ENCODE measurements at regions not wholly inside any gene's neighbourhood (a gene's known extent, or its start where the extent isn't known, plus 50 kb on each side); places are given as distances from the start of the nearest gene placed in this dataset.

- H2BK20ac ChIP-seq (ENCODE audit: low read depth, low read length) = no peak overlapping the region
- H3K9ac ChIP-seq (ENCODE audit: low read depth, low read length) = no peak overlapping the region
- ATAC-seq (ENCODE audit: low read depth) = no peak
- H3K36me3 ChIP-seq (ENCODE audit: control insufficient read depth, insufficient read depth, low read length) = no peaks in the 10 kb centered on the region
- TF ChIP-seq NFE2L2 (IDR thresholded peaks at IDR 0.05; ENCODE audit: low read depth, low read length) (no peak), MAZ (IDR thresholded peaks at IDR 0.05; ENCODE audit: borderline replicate concordance, low read depth, low read length) (no peak), ELK1 (IDR thresholded peaks at IDR 0.05; ENCODE audit: borderline replicate concordance, low read depth, low read length) (no peak), MAFK (IDR thresholded peaks at IDR 0.05; ENCODE audit: low read depth, low read length) (no peak), CEBPB (IDR thresholded peaks at IDR 0.05; ENCODE audit: low read depth, low read length) (no peak), RCOR1 (IDR thresholded peaks at IDR 0.05; ENCODE audit: insufficient replicate concordance, low read length) (no peak), MXI1 (IDR thresholded peaks at IDR 0.05; ENCODE audit: borderline replicate concordance, low read depth, low read length) (no peak), RFX5 (IDR thresholded peaks at IDR 0.05; ENCODE audit: low read depth, low read length) (no peak), BHLHE40 (IDR thresholded peaks at IDR 0.05; ENCODE audit: low read depth, low read length) (no peak), CHD1 (IDR thresholded peaks at IDR 0.05; ENCODE audit: low read depth, low read length) (no peak)
- H4K20me1 ChIP-seq (ENCODE audit: insufficient read depth, low read length) = no peaks in the 10 kb centered on the region
- in situ Hi-C loops (cut with MboI; ENCODE audit: low sequenced_read_pairs) (no loop called here), dilution Hi-C loops (cut with HindIII; ENCODE audit: low sequenced_read_pairs, unreplicated experiment) (no loop called here), intact Hi-C loops (cut with micrococcal nuclease) (no loop called here)
- POLR2A ChIA-PET (ENCODE audit: unreplicated experiment) = no interaction called here
- no peak overlapping the region for H2AK5ac ChIP-seq (ENCODE audit: low read depth, low read length)
- H3K27ac ChIP-seq (ENCODE audit: insufficient read depth, low read length) = no peak overlapping the region
- no peaks in the 10 kb centered on the region for H3K9me3 ChIP-seq (ENCODE audit: control insufficient read depth, insufficient read depth, low read length)
- no peak overlapping the region for H2AFZ ChIP-seq (replicated peaks; ENCODE audit: low read length, poor library complexity)
- H3K4me1 ChIP-seq (ENCODE audit: control insufficient read depth, insufficient read depth, low read length) = no peaks in the 10 kb centered on the region
- no peaks in the 10 kb centered on the region for H3K27me3 ChIP-seq (ENCODE audit: control insufficient read depth, insufficient read depth, low read length)
- no CpG with 5 or more reads among the region's 2 CpGs for WGBS, 2 experiments (ENCODE audit: extremely low coverage in 2 of 2, insufficient read length in 1 of 2)
- H2BK15ac ChIP-seq (ENCODE audit: low read depth, low read length) = no peak overlapping the region
- H3K23ac ChIP-seq (ENCODE audit: low read depth, low read length) = no peak overlapping the region
- H3K14ac ChIP-seq (replicated peaks; ENCODE audit: low read depth, low read length) = no peak overlapping the region
- no peak overlapping the region for H4K91ac ChIP-seq (ENCODE audit: insufficient read depth, low read depth, low read length)
- no peak overlapping the region for H4K8ac ChIP-seq (ENCODE audit: low read depth in 2 of 2, low read length in 2 of 2)
- no peak overlapping the region for H3K56ac ChIP-seq (ENCODE audit: extremely low read depth, insufficient read depth, low read length)
- H2AK9ac ChIP-seq (replicated peaks; ENCODE audit: low read depth, low read length, poor library complexity) = no peak overlapping the region
- H3K18ac ChIP-seq (ENCODE audit: low read depth, low read length) = no peak overlapping the region
- no peak overlapping the region for H3K4ac ChIP-seq (ENCODE audit: low read depth, low read length)
- DNase-seq = no peak
- H2BK120ac ChIP-seq (ENCODE audit: low read depth, low read length) = no peak overlapping the region
- no peak overlapping the region for H3K4me2 ChIP-seq (ENCODE audit: low read depth, low read length)
- H3K79me1 ChIP-seq (ENCODE audit: low read depth in 1 of 2, low read length in 2 of 2) = no peaks in the 10 kb centered on the region
- no peak overlapping the region for H2BK5ac ChIP-seq (ENCODE audit: low read depth, low read length, poor library complexity, severe bottlenecking)
- H3K9me1 ChIP-seq (ENCODE audit: insufficient read depth, low read length) = no peaks in the 10 kb centered on the region
- BruUV-seq (replicated peaks) = no TSS peak
- H4K5ac ChIP-seq (ENCODE audit: low read depth, low read length) = no peak overlapping the region
- CTCF ChIA-PET = no interaction called here
- H3K4me3 ChIP-seq (ENCODE audit: insufficient read depth, low read depth, low read length) = no peak overlapping the region
Measured at GRCh38 chr7:117974891-117975290, 101.7 kb upstream of the CTTNBP2 start.

Data from IMR-90 (cell line).